ENCODE measurements at regions not wholly inside any gene's neighbourhood (a gene's known extent, or its start where the extent isn't known, plus 50 kb on each side); places are given as distances from the start of the nearest gene placed in this dataset.

DNA sequence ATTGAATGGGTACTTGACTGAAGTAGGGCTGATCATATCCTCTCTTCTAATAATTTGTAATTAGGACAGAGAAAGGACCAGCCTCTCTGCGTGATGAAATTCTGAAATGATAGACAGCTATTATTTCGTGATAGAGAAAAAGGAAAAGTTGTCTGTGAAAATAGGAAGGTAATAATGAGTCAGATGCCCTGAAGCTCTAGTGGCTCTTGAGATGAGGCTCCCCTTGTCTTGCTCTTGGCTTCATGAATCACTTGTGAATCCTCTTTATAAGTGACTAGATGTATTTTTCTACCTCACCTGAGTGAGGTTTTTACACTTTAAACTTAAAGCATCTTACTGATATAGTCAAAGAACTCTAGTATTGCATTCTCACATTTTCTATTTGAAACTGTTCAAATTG lies 888.9 kb downstream of the PCDH18 start:
- H3K4me1 Mint-ChIP-seq: peaks cover 14 to 20% of the 10 kb centered on the region in 2 donors
- no peak for ATAC-seq

GRCh38 chr4:136637071-136637777 lies 895.1 kb downstream of the PCDH18 start:
- H3K4me3 Mint-ChIP-seq: no peak overlapping the region

More for the DNA sequence above, 888.9 kb downstream of the PCDH18 start:
- Mint-ChIP-seq H3K4me3 (no peak overlapping the region), H3K27me3 (ENCODE audit: low read depth in 2 of 2) (no peaks in the 10 kb centered on the region), H3K9me3 (no peaks in the 10 kb centered on the region), H3K36me3 (peaks cover 7% of the 10 kb centered on the region), H3K27ac (no peak overlapping the region)
- TF ChIP-seq CTCF (IDR thresholded peaks at IDR 0.05): no peak
- no peaks in the 10 kb centered on the region for H3K4me1 ChIP-seq (ENCODE audit: control insufficient read depth, insufficient read depth, low read length)
- no peaks in the 10 kb centered on the region for H3K36me3 ChIP-seq (ENCODE audit: control insufficient read depth, insufficient read depth, low read length)
- no peak overlapping the region for H3K4me3 ChIP-seq (ENCODE audit: low read length)
- no peaks in the 10 kb centered on the region for H3K27me3 ChIP-seq (ENCODE audit: control insufficient read depth, insufficient read depth, low read length)
- 91% methylated on average over 2 of the region's 2 CpGs for WGBS (ENCODE audit: insufficient coverage)
- no peak for DNase-seq
- H3K27ac ChIP-seq (ENCODE audit: low read length): no peak overlapping the region
- no peaks in the 10 kb centered on the region for H3K9me3 ChIP-seq (ENCODE audit: control insufficient read depth, insufficient read depth, low read length)
- intact Hi-C loops (cut with micrococcal nuclease): no loop called here

GRCh38 chr4:136636155-136636554 lies 896.1 kb downstream of the PCDH18 start:
- ATAC-seq: no peak
- Mint-ChIP-seq H3K27me3 (ENCODE audit: low read depth in 2 of 2) (no peaks in the 10 kb centered on the region), H3K4me3 (no peak overlapping the region), H3K4me1 (peaks cover 16 to 27% of the 10 kb centered on the region in 2 donors), H3K9me3 (peaks cover 0 to 2% of the 10 kb centered on the region in 2 donors), H3K27ac (no peak overlapping the region), H3K36me3 (no peaks in the 10 kb centered on the region)
- no peak for DNase-seq
- no peaks in the 10 kb centered on the region for H3K9me3 ChIP-seq (ENCODE audit: control insufficient read depth, insufficient read depth, low read length)
- intact Hi-C loops (cut with micrococcal nuclease): no loop called here
- H3K27ac ChIP-seq (ENCODE audit: low read length): no peak overlapping the region
- no peaks in the 10 kb centered on the region for H3K36me3 ChIP-seq (ENCODE audit: control insufficient read depth, insufficient read depth, low read length)
- no peaks in the 10 kb centered on the region for H3K27me3 ChIP-seq (ENCODE audit: control insufficient read depth, insufficient read depth, low read length)
- H3K4me3 ChIP-seq (ENCODE audit: low read length): no peak overlapping the region
- 76% methylated on average over 10 of the region's 10 CpGs for WGBS (ENCODE audit: insufficient coverage)
- no peaks in the 10 kb centered on the region for H3K4me1 ChIP-seq (ENCODE audit: control insufficient read depth, insufficient read depth, low read length)
- TF ChIP-seq CTCF (IDR thresholded peaks at IDR 0.05): no peak

More at GRCh38 chr4:136637071-136637777, 895.1 kb downstream of the PCDH18 start:
- no peaks in the 10 kb centered on the region for H3K27me3 Mint-ChIP-seq (ENCODE audit: low read depth in 2 of 2)
- Histone ChIP-seq H3K27ac (ENCODE audit: low read length) (no peak overlapping the region), H3K4me1 (ENCODE audit: control insufficient read depth, insufficient read depth, low read length) (no peaks in the 10 kb centered on the region), H3K36me3 (ENCODE audit: control insufficient read depth, insufficient read depth, low read length) (no peaks in the 10 kb centered on the region), H3K27me3 (ENCODE audit: control insufficient read depth, insufficient read depth, low read length) (no peaks in the 10 kb centered on the region), H3K4me3 (ENCODE audit: low read length) (no peak overlapping the region), H3K9me3 (ENCODE audit: control insufficient read depth, insufficient read depth, low read length) (no peaks in the 10 kb centered on the region)
- ATAC-seq (no peak), DNase-seq (no peak)
- no peak for TF ChIP-seq CTCF (IDR thresholded peaks at IDR 0.05)
- H3K36me3 Mint-ChIP-seq: no peaks in the 10 kb centered on the region
- peaks cover 0 to 2% of the 10 kb centered on the region in 2 donors for H3K9me3 Mint-ChIP-seq
- intact Hi-C loops (cut with micrococcal nuclease): no loop called here
- 72% methylated on average over 9 of the region's 9 CpGs for WGBS (ENCODE audit: insufficient coverage)
- no peak overlapping the region for H3K27ac Mint-ChIP-seq
- peaks cover 16 to 27% of the 10 kb centered on the region in 2 donors for H3K4me1 Mint-ChIP-seq

- intact Hi-C loops (cut with micrococcal nuclease): no loop called here
- no peak for ATAC-seq
- Mint-ChIP-seq H3K36me3 (no peaks in the 10 kb centered on the region), H3K9me3 (peaks cover 0 to 2% of the 10 kb centered on the region in 2 donors), H3K4me1 (peaks cover 9 to 18% of the 10 kb centered on the region in 2 donors), H3K4me3 (no peak overlapping the region), H3K27ac (no peak overlapping the region), H3K27me3 (ENCODE audit: low read depth in 2 of 2) (no peaks in the 10 kb centered on the region)
- no peak for TF ChIP-seq CTCF (IDR thresholded peaks at IDR 0.05)
- Histone ChIP-seq H3K9me3 (ENCODE audit: control insufficient read depth, insufficient read depth, low read length) (no peaks in the 10 kb centered on the region), H3K4me3 (ENCODE audit: low read length) (no peak overlapping the region), H3K27me3 (ENCODE audit: control insufficient read depth, insufficient read depth, low read length) (no peaks in the 10 kb centered on the region), H3K27ac (ENCODE audit: low read length) (no peak overlapping the region), H3K4me1 (ENCODE audit: control insufficient read depth, insufficient read depth, low read length) (no peaks in the 10 kb centered on the region), H3K36me3 (ENCODE audit: control insufficient read depth, insufficient read depth, low read length) (no peaks in the 10 kb centered on the region)
- 82% methylated on average over 2 of the region's 2 CpGs for WGBS (ENCODE audit: insufficient coverage)
- no peak for DNase-seq
Measured at GRCh38 chr4:136634121-136634520, 898.2 kb downstream of the PCDH18 start.

Measured in natural killer cell (primary cell).